HG03135 (cell line): ENCODE measurements at regions not wholly inside any gene's neighbourhood (a gene's known extent, or its start where the extent isn't known, plus 50 kb on each side); places are given as distances from the start of the nearest gene placed in this dataset.

Experiments used
- ATAC-seq: cut with Tn5 transposase; IDR thresholded peaks from one replicate; pipeline ENCODE4 v1.9.1; 2021; ENCODE audit warnings: mild to moderate bottlenecking, moderate library complexity; ENCODE audit not compliant: unreplicated experiment

DNA sequence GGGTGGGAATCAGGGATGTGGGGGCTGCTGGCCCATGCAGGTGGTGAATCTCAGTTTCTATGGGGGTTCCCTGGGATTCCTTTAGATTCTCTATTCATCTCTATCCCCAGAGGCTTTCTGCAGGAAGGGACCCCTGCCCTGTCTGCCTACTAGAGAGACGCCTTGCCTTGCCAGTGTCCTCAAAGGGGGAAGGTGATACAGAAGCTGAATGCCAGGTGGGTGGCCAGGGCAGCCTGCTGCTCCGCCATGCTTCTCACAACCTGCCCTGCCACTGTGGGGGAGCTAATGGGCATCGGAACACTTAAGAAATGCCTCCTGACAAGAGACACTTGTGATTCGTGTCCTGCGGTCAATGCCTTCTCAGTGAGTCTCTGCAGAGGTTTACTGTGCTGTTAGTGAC, 368.4 kb downstream of the EN1 start:
- no peak for ATAC-seq

DNA sequence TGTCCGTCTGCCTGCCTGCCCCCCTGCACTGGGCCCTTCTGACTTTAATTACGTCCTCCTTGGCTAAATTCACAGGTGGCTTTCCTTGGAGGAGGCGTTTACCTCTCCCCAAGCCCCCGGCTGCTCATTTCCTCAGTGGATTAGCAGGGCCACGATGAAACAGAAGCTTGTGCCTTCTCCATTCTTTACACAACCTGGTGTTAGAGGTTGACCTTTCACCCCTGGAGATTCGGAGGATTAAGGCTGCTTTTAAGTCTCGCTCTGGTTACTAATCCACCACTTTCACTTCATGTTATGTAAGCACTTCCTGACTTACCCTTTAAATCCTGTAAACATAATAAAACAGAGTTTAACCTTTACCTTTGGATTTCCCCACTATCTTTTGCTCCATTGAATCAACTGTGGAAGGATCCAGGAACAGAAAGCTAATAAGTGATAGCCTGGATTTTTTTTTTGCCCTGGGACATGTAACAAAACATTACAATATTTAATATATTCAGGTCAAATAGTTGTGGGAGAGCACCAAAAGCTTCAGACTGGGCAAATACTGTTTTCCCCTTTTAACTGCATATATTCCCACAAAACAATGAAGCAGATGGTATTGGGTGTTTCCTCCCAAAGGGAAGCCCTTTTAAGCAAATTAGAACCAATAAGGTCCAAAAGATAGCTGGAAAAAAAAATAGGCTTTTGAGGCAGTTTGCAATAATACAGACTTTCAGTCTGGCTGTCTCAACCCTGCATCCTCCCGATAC, 370.2 kb downstream of the EN1 start:
- no peak for ATAC-seq

DNA sequence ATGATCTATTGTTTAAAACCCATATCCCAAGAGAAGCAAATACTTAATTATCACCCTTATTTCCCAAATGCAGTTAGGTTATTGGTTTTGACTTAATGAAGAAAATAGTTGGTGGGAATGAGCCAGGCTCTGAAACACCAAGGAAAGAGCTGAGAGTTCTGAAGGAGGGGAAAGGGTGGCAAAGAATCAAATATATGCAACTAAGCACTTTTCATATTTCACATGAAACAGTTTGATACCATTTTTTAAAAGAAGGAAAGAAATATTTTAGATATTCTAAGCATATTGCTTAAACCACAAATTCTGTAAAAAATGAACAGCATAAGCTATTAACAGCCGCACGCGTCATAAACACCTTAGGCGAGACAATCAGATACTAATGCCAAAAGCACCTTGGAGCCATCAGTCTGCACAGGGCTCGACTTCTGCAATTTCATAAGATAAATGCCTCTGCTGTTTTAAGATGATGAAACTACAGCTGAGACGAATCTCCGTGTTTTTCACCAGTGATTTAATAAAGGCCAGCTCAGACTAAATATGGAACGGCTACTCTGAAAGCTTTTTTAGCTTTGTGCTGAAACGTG, 371.7 kb downstream of the EN1 start:
- ATAC-seq, result no peak

DNA sequence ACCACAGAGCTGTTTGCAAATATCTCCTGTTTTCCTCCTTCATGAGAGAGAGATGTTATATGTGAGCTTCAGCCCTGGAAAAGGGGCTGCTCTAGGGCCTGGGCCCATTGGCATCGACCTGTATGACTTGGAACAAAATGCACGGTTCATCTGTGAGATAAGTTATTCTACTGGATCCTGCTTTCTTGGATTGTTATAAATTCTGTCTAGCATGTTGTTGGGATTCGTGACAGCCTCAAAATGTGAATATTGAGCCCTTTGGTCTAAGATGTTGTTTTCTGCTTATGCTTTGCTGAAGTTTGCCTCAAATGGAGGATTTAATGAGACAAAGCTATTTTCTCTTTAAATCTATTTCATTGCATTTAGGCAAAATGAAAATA, 372.9 kb downstream of the EN1 start:
- no peak for ATAC-seq

DNA sequence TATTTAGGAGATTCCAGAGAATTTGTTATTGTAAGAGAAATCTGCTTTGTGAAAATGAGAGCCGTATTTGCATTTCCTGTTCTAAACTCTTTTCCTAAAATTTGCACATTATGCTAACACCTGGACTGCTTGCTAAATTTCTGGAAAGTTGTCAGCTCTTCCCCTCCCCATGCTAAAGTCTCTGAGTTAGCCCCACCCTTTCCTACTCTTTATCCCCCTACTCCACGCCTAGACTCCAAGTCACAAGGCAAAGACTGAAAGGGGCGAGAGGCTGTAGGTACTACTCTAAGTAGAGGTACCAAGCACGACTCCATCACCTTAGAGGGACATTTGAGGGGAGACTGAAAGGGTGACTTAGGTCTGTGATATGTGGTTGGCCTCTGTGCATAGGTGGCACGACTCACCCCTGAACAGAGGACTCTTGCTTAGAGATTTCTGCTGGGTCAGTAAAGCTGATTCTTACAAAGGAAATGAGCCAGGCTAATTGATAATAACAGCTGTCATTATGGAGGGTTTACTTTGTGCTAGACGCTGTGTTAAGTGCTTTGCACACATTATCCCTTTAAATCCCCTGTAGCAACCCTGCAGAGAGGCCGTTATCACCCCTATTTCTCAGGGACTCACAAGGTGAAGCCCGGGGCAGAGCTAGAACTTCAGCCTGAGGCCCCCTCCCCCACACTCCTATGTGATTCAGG, 373.5 kb downstream of the EN1 start:
- ATAC-seq, result no peak

DNA sequence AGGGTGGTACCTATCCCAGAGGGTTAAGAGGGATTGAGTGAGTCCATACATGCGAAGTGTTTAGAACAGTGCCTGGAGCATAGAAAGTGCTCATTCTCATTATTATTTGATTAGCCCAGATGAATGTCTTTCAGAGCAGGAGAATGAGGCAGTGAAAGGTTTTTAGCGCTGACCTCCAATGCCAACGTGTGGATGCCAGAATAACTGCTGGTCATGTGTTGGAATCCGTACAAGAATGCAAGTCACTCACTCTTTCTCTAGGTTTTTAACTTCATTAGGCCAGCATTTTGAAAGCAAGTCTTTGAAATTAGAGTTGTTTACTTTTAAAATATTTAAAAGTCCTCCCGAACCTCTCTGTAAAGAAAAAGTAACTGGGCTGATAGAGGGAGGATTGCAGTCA, 374.2 kb downstream of the EN1 start:
- ATAC-seq, result no peak

DNA sequence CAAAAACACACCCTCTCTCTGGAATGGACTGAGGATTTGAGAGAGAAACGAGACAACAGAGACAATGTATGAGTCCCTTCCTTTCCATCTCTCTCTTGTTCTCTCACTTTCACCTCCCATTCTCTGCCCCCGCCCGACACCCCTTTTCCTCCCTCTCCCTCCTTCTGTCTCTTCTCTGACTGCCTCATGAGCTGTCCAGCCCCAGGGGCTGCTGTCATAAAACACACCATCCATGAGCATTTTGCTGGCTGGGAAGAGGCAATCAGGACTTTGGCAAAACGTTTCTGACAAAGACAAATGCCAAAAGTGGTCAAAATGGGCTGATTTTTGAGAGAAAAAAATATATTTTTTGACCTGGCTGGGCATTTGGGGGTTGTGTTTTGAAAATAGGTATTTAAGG, 377.2 kb downstream of the EN1 start:
- ATAC-seq, result no peak

DNA sequence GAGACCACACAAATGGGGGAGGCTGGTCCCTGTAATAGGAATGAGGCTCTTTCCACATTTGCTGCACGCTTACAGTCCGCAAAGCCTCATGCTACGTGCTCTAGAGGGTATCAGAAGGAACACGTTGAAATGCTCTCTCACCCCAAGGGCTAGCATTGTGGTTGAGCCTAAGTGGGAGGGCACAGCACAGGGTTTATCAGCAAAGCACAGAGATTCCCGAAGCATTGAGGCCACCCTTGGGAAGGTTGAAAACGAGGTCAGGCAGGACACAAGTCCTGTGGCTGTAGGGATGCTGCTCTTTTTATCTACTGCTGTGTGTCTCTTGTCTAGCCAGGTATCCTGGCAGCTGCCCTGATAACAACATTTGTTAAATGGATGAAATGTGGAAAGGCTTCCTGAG, 378.3 kb downstream of the EN1 start:
- no peak for ATAC-seq

DNA sequence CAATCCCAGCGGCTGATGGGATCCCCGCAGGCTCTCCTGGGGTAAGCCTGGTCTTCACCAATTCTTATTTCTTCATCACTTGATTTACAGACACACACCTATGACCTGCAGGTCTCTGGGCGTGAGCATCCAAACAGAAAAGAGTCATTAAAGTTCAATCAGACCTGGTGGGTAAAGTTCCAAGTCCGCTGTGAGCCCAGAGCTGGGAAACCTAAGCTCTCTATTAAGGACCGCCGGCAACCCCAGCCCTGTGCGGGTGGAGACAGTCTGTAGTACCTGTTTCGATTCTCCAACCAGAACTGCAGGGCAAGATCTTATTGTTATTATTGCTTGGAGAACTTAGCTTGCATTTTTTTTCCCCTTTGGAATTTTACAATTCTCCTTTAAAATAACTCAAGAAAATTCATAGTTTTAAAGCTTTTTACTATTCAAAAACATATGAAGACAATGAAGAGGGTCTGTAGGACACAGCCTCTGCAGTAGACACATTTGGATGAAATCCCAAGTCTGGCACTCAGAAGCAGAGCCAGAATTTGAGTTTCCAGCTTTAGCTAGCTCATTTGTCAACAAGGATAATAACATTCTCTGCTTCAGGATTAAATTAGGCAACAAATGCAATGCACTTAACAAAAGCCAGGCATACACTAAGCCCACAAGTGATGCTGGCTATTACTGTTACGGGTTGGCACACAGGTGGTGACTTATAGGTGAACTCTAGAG, 376.4 kb downstream of the INSIG2 start:
- no peak for ATAC-seq

DNA sequence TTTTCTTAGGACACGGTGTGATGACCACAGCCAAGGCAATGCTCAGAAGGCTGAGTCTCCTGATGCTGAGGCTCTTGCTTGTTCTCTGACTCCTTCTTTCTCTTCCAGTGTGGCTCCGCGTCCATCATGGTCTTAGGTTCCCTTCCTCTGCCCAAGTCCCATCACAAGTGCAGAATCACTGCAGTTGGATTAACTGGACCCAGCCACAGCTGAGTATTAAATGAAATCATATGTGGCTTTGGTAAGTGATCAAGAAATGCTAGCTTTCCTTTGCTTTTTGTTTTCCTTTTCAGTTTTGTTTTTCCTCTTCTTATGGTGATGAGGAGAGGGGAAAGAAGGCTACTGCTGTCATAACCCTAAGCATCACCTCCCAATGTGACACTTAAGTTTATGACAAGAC, 375.8 kb downstream of the INSIG2 start:
- ATAC-seq, result no peak

DNA sequence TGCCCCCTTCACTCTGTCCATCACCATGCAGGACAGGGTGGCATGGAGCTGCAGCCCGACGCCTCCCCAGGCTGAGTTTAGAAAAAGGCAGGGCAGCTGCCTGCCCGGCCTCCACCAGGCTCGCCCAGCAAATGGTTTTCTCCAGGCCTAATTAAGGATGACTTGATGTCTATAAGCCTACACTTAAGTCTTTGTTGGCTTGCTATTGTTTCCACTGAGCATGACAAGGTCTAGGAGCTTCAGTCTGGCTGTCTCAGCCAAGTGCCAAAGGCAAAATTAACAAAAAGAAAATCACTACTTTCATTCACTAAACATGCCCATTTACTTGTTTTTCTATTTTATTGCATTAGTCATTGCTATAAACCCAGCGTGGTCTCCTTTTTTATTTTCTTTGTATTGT, 372.2 kb downstream of the INSIG2 start:
- no peak for ATAC-seq

DNA sequence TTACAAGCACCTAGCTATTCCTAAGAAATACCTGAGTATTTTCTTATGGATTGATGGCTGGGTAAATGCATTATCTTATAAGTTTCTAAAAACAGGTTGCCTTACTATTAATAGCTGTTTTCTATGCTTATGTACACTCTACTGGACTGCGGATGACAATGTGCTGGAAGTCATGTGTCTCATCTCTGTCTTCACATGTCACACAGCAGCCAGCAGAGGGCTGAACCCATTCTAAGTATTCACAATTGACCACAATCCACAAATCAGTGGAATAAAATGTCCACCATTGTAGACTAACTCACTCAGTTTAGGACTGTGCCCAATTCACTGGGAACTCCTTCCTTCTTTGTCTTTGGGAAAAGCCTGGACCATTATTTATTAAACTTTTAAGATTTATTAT, 371.2 kb downstream of the INSIG2 start:
- no peak for ATAC-seq

DNA sequence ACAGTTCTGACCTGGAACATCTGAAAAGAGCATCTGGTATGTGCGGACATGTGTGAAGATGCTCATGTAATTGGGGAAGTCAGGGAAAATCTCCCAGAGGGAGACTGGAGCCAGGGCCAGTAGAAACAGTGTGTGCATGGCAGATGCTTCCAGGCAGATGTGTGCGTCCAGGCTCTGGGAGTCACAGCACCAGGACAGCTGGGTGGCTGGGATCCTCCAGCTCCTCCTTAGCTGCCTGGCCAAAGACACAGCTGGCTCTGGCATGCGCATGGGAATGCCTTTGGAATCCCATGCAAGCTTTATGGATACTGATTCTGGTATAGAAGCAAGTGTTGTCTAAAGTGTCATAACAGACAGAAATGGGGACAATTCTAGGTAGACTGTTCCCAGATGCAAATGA, 369.7 kb downstream of the INSIG2 start:
- ATAC-seq, result no peak

DNA sequence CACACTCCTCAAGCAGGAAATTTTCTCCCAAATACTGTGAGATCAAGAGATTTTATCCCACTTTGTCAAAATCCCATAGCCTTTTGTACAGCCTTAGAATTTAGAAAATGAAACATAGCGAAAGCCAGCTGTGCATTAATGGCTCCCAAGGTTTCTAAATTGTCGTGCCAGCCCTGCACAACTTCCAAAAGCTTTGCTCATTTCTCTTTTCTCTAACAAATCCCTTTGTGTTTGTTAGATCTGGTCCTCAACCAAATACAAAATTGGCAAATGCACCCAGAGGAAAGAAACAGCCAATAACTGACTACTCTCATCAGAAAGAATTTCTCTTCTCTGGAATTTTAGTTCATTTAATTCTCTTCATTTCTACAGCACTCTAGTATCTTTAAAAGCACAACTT, 361.1 kb downstream of the INSIG2 start:
- ATAC-seq, result no peak

DNA sequence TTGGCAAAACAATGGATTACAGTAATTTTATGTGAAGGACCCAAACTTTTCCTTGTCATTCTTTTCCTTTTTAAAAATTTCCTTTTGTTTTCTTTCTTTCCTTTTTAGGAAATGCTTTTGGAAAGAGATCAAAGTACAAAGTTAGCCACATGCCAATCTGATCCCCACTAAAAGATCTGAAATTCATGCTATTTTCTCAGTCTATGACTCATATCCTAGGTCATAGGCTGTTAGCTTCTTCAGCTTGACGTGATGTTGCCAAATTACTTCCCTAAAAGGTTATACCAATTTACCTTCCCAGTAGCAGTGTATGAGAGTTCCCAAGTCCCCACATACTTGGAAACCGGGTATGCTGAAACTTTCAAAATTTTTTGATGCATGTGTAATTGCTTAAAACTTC, 355.3 kb downstream of the INSIG2 start:
- ATAC-seq, result no peak

DNA sequence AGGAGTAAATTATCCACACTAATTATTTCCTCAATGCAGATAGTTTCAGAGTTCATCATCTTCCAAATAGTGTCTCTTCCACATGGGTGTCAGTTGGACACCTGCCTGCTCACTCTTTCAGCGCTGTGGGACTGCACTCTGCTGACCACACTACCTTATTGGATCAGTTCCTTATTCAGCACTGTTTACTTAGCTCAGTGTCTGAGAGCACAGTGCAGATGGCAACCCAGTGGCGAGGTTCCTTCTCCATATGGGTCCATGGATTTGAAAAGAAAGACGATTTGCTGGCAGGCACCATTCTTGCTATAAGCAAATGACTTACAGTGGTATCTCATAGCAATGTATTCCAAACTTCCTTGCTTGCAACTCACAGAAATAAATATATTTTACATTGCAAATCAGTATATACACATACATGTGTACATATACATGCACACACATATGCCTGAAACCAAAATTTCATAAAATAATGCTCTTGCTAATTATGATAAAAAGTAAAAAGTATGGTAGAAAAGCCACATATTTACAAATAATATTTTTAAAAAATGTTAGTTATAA, 354.8 kb downstream of the INSIG2 start:
- no peak for ATAC-seq

DNA sequence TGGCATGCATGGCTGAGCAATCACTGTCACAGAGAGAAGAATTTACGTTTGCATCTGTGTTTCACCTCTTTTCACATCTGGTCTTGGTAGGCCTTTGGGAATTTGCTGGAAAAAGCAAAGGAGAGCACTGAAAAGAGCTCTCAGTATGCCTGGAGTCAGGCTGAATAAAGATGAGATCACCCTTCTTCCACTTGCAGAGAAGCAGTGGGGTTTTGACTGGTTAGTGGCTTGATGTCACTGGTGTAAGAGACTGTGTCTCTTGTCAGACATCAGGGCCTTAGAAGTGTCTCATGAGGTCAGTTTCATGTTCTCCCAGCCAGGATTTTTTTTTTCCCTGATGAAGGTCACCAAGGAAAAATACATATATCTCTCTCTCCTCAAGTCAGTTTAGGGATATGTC, 353.8 kb downstream of the INSIG2 start:
- no peak for ATAC-seq

DNA sequence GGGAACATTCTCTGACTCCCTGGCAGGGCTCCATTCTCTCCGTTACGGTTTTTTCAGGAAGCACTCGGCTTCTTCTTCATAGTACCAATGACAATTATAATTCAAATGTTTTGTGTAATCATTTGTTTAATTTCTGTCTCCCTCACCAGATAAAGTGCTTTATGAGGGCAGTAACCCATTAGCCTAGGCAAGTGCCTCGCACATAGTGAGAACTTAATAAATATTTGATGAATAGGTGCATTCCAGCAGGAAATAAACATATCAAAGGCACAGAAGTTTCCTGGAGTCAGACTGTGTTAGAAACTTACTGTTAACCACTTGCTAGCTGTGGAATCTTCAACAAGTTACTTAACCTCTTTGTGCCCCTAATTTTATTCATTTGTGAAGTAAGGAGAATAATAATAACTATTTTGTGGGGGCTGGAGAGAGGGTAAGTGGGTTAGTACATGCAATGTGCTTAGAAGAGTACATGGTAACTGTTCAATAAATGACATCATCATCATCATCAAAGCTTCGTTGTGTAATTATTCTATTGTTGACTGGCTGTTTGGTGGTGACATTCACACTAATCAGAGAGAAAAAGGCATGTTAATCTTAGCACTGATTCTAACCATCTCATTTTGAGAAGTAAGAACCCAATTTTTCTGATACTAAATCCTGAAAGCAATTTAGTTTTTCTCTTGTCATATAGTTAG, 352.3 kb downstream of the INSIG2 start:
- ATAC-seq, result no peak

DNA sequence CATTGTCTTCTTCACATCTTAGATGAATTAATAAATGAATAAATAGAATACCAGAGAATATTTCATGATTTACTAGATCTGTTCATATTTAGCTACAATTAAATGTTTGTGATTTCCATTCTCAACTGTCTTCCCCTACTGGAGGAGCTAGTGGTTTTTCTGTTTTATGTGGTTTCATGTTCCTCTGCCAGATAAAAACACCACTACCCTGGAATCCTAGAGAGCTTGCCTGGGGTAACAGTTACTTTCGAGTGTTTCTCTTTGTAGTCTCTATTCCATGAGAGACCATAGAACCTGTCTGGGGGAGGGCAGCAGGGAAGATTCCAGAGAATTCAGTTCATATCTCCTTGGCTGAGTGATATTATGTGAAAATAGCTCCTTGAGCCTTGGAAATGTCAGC, 349.2 kb downstream of the INSIG2 start:
- ATAC-seq, result no peak

DNA sequence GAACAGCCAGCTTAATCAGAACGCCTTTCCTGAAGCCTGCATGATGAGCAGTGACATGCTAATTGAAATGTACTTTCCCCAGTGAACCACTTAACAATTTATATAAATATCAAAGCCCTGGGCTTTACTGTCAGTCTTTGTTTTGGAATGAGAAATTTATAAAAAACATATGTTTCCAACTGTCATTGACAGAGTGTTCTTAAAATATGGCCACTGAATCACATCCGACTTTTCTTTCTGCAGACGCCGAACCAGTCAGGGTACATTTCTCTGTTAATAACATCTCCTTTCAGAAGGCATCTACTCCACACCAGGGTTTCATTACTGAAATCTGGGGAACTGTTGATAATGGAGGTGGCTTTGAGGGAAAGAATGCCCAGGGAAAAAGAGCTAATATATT, 343.7 kb downstream of the INSIG2 start:
- no peak for ATAC-seq

DNA sequence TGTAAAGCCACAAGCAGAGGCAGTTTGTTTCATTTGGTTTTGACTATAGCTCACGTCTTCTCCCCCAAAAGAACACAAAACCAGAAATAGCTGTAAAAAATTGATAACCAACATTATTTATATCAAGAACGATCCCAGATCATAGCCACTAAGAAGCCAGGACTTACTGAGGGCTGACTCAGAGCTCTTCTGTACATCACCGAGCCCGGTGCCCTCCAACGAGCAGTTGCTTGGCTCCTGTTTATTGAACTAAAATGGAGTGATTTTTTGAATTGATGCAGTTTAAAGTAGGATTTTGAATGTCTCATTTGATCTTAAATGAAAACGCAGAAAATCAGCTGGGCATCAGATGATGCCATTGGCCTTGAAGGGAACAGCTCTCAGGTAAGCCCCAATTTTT, 343.3 kb downstream of the INSIG2 start:
- ATAC-seq, result no peak
